T-helper 1 cell treated with Interleukin-12 subunit alpha and Interleukin-12 subunit beta and Interleukin-4 antibody, amounts not matched to agents 30 μg/mL and 1 μg/mL, for 36 hours (primary cell): ENCODE measurements at regions not wholly inside any gene's neighbourhood (a gene's known extent, or its start where the extent isn't known, plus 50 kb on each side); places are given as distances from the start of the nearest gene placed in this dataset.
"Not testable (repeated sequence)": the region's sequence is repeated elsewhere in the genome, so short reads cannot be mapped to it uniquely, and the experiment has no call there.

Experiments
- H3K27ac Mint-ChIP-seq: one replicate; pipeline ENCODE4 v1.8.0; 2021; ENCODE audit warnings: mild to moderate bottlenecking, mixed read lengths
- H3K27me3 Mint-ChIP-seq: one replicate; pipeline ENCODE4 v1.8.0; 2021; ENCODE audit warnings: low read depth, mixed read lengths
- H3K36me3 Mint-ChIP-seq: one replicate; pipeline ENCODE4 v1.8.0; 2021; ENCODE audit warnings: low read depth, mixed read lengths
- H3K4me1 Mint-ChIP-seq: one replicate; pipeline ENCODE4 v1.8.0; 2021; ENCODE audit warnings: low read depth, mixed read lengths
- H3K4me3 Mint-ChIP-seq: one replicate; pipeline ENCODE4 v1.8.0; 2021; ENCODE audit warnings: mild to moderate bottlenecking, moderate library complexity, mixed read lengths
- H3K9me3 Mint-ChIP-seq: one replicate; pipeline ENCODE4 v1.8.0; 2021; ENCODE audit warnings: mixed read lengths

DNA sequence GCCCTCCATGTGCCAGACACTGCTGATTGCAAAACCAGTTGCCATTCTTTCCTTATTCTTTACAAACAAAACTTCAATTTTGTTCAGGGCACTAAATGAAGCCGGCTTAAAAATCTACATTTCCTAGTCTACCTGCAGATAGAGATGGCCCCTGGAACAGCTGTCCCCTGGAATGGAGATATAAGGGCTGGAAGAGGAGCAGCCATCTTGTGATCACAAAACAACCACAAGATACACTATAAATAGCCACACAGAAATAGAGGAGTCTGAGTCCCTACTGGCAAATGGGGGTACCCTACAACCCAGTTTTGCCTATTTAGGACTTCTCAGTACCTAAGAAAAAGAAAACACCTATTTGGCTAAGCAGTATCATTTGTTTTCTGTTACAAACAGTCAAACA, 115.9 kb upstream of the BEND6 start:
- H3K36me3 Mint-ChIP-seq, result peaks cover 2% of the 10 kb centered on the region
- H3K27ac Mint-ChIP-seq, result no peak overlapping the region
- H3K9me3 Mint-ChIP-seq, result no peaks in the 10 kb centered on the region
- H3K27me3 Mint-ChIP-seq, result peaks cover 59% of the 10 kb centered on the region
- no peak overlapping the region for H3K4me3 Mint-ChIP-seq
- peaks cover 8% of the 10 kb centered on the region for H3K4me1 Mint-ChIP-seq

DNA sequence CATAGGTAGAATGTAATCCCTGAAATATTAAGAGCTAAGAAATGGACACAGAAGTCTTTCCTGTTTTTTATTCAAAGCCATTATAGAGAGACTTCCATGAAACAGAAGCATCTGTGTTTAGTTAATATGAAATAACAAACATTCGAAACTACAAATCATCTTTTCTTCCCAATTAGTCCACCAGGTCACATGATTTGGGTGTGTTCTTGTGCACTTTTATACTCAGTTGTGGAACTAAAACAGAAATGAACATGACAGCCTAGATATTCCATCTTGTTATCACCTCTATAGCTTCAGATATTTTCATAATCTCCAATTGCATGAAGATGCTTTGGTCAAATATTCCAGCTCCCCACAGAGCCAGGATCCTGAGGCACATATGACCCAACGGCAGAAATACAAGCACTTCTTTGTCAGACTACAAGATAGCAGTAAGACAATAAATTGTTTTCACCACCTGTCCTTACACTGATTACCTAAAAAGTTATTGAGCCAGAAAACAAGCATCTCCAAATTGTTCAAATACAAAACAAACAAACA, 116.8 kb upstream of the BEND6 start:
- Mint-ChIP-seq H3K36me3 (peaks cover 2% of the 10 kb centered on the region), H3K9me3 (no peaks in the 10 kb centered on the region), H3K4me3 (no peak overlapping the region), H3K27me3 (peaks cover 59% of the 10 kb centered on the region), H3K4me1 (peaks cover 8% of the 10 kb centered on the region), H3K27ac (no peak overlapping the region)

DNA sequence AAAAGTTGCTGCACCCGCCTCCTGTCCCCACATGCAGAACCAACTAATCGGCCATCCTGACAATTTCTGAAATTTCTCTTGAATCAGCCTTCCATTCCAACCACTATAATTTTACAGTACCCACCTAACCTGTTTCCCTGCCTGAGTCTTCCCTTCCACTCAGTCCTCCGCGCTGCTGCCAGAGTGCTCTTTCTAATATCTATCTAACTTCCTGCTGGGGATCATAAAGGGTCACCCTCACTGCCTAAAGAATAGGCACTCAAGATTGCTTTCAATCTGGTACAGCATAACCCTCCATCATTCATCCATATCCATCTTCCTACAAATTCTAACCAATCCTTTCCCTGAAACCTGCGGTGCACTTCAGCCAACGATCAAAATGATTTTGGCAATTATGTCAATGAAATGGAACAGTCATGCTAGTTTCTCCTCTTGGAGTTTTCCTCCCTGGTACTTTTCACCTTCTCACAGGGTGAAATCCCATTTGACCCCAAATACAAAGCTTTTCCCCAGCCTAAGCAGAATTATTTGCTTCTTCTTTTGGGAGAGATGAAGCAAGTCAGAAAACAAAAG, 117.5 kb upstream of the BEND6 start:
- Mint-ChIP-seq H3K4me3 (no peak overlapping the region), H3K4me1 (peaks cover 2% of the 10 kb centered on the region), H3K9me3 (no peaks in the 10 kb centered on the region), H3K27me3 (peaks cover 52% of the 10 kb centered on the region), H3K36me3 (no peaks in the 10 kb centered on the region), H3K27ac (no peak overlapping the region)

DNA sequence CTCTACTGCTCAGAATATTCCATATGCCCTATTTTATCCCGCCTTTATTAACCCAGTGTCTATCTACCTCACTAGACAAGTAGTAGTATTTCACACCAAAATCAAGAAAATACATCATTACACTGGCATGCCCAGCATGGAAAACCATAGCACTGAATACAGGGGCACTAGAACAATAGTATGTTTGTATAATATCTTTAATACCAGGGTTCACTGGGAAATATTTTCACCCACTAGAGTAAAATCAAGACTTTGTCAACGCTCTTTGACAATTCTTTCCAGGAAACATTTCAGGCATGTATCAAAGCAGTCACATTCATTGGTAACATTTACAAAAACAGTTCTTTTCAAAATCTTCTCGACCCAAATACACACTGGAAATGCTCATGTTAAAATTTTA, 119.3 kb upstream of the BEND6 start:
- H3K9me3 Mint-ChIP-seq, result no peaks in the 10 kb centered on the region
- peaks cover 2% of the 10 kb centered on the region for H3K4me1 Mint-ChIP-seq
- no peak overlapping the region for H3K4me3 Mint-ChIP-seq
- H3K36me3 Mint-ChIP-seq, result no peaks in the 10 kb centered on the region
- peaks cover 40% of the 10 kb centered on the region for H3K27me3 Mint-ChIP-seq
- no peak overlapping the region for H3K27ac Mint-ChIP-seq

DNA sequence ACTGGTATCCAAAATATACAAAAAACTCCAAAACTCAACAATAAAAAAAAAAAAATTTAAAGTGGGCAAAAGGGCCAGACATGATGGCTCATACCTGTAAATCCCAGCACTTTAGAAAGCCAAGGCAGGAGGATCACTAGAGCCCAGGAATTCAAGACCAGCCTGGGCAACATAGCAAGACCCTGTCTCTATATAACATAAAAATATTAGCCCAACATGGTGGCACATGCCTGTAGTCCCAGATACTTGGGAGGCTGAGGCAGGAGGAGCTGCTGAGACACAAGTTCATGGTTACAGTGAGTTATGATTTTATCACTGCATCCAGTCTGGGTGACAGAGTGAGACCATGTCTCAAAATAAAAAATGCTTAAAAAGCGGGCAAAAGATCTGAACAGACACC, 121.0 kb upstream of the BEND6 start:
- no peaks in the 10 kb centered on the region for H3K4me1 Mint-ChIP-seq
- peaks cover 31% of the 10 kb centered on the region for H3K27me3 Mint-ChIP-seq
- H3K4me3 Mint-ChIP-seq, result no peak overlapping the region
- H3K27ac Mint-ChIP-seq, result no peak overlapping the region
- no peaks in the 10 kb centered on the region for H3K36me3 Mint-ChIP-seq
- no peaks in the 10 kb centered on the region for H3K9me3 Mint-ChIP-seq

DNA sequence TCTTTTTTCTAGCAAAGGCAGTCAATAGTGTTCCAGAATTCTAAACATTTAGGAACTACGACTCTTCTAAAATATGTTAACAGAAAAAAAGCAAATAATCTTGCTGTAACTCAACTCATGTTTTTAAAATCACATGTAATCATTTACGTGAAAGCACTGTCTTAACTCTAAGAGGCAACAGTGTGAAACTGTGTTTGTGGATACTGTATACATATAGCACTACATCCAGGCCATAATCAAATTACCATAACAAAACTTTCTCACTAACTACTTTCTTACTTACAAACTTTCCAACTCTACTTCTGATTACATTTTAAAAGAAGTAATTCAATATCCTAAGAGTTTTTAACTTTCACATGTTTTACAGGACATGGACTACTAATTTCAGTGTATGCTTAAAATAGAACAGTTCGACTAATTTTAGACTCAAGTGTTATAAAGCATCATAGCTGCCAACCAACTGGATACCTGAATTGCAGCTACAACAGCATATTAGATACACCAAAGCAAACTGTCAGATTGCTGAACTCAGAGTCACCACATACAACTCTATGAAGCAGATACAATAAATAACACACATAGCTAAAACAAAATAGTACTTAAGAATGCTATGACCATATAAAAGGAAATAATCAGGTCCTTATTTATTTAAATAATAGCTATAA, 121.6 kb upstream of the BEND6 start:
- Mint-ChIP-seq H3K27me3 (peaks cover 29% of the 10 kb centered on the region), H3K36me3 (no peaks in the 10 kb centered on the region), H3K4me1 (no peaks in the 10 kb centered on the region), H3K9me3 (no peaks in the 10 kb centered on the region), H3K4me3 (no peak overlapping the region), H3K27ac (no peak overlapping the region)

DNA sequence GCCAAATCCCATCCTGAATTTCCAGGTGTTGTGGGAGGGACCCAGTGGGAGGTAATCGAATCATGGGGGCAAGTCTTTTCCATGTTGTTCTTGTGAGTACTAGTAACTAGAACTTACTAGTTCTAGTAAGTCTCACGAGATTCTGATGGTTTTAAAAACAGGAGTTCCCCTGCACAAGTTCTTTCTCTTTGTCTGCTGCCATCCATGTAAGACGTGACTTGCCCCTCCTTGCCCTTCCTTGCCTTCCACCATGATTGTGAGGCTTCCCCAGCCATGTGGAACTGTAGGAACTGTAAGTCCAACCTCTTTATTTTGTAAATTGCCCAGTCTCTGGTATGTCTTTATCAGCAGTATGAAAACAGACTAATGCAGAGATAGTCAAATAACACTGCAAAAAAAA, 122.7 kb upstream of the BEND6 start:
- no peaks in the 10 kb centered on the region for H3K36me3 Mint-ChIP-seq
- no peaks in the 10 kb centered on the region for H3K9me3 Mint-ChIP-seq
- no peaks in the 10 kb centered on the region for H3K4me1 Mint-ChIP-seq
- H3K4me3 Mint-ChIP-seq, result no peak overlapping the region
- peaks cover 18% of the 10 kb centered on the region for H3K27me3 Mint-ChIP-seq
- no peak overlapping the region for H3K27ac Mint-ChIP-seq

DNA sequence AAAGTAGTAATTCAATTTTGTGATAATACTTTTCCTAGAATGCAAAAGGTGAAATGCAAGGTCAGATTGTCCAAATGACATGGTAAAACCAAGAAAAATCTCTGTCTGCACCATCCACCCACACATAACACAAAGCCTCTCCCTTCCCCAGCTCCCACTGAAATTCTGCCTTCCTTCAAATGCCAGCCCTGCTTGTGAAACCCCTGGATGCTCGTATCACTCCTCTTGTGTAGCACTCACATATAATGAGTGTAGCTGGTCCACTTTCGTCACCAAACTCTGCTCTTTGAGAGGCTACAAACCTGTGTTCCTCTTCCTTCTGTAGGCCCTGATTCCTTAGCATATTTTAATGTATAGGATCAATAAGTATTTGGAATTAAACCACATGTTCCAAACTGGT, 123.6 kb upstream of the BEND6 start:
- no peaks in the 10 kb centered on the region for H3K36me3 Mint-ChIP-seq
- peaks cover 17% of the 10 kb centered on the region for H3K27me3 Mint-ChIP-seq
- H3K9me3 Mint-ChIP-seq, result no peaks in the 10 kb centered on the region
- H3K27ac Mint-ChIP-seq, result no peak overlapping the region
- H3K4me1 Mint-ChIP-seq, result no peaks in the 10 kb centered on the region
- H3K4me3 Mint-ChIP-seq, result no peak overlapping the region

DNA sequence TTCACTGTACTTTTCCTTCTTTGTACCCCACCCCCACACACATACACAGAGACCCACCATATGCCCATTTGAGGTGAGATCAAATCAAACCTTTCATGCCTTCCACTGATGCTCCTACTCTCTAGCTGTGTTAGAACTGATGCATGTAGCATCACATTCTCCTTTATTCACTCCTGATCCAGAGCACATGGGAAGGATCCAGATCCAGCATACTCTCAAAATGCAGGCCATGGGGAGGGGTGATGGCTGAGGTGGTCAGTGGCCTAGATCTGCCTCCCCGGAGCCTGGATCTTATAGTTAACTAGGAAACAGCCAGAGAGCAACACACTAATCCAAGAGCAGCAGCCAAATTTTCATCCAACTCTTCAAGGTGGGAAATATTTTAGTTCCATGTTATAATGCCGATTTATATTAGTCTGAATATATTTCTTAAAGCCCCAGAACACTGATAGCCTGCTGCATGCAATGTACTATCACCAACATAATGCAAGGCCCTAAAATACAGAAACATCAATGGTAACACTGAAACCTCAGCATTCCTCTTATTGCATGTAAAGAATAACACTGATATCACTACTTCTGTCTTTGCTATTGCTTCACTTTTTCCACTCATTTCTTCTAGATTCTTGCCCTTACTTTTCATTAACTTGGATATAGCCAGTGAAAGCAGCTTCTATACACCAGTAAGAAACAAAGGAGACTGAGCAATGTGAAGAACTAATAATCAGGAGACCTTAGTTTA, 126.8 kb upstream of the BEND6 start:
- H3K4me3 Mint-ChIP-seq, result no peak overlapping the region
- H3K9me3 Mint-ChIP-seq, result no peaks in the 10 kb centered on the region
- peaks cover 13% of the 10 kb centered on the region for H3K27me3 Mint-ChIP-seq
- no peaks in the 10 kb centered on the region for H3K36me3 Mint-ChIP-seq
- no peak overlapping the region for H3K27ac Mint-ChIP-seq
- H3K4me1 Mint-ChIP-seq, result no peaks in the 10 kb centered on the region

DNA sequence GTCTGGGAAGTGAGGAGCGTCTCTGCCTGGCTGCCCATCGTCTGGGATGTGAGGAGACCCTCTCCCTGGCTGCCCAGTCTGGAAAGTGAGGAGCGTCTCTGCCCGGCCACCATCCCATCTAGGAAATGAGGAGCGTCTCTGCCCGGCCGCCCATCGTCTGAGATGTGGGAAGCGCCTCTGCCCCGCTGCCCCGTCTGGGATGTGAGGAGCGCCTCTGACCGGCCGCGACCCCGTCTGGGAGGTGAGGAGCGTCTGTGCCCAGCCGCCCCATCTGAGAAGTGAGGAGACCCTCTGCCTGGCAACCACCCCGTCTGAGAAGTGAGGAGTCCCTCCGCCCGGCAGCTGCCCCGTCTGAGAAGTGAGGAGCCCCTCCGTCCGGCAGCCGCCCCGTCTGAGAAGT, 130.5 kb upstream of the BEND6 start:
- H3K36me3 Mint-ChIP-seq, H3K27me3 Mint-ChIP-seq, H3K4me3 Mint-ChIP-seq, H3K9me3 Mint-ChIP-seq, H3K4me1 Mint-ChIP-seq, H3K27ac Mint-ChIP-seq: not testable (repeated sequence)

DNA sequence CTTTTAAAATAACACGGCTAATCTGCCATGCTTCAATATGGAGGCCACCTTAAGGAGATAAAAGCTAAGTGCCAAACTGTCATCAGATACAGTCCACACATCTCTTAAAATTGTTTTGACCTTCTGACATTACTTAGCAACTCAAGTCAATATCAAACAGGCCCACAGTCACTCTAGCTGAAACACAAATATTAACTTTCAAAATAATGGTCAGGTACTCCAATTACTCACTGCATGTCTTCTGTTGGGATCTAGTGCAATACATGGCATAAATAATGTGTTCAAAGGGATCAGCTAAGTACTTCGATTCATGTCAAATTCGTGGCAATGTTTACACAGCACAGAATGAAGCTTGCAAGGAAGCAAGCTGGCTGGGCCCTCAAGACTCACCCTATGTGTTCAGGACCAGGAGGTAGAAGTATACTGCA, 133.9 kb upstream of the BEND6 start:
- Mint-ChIP-seq H3K4me3 (no peak overlapping the region), H3K4me1 (no peaks in the 10 kb centered on the region), H3K27ac (no peak overlapping the region), H3K36me3 (no peaks in the 10 kb centered on the region), H3K9me3 (no peaks in the 10 kb centered on the region), H3K27me3 (peaks cover 6% of the 10 kb centered on the region)

DNA sequence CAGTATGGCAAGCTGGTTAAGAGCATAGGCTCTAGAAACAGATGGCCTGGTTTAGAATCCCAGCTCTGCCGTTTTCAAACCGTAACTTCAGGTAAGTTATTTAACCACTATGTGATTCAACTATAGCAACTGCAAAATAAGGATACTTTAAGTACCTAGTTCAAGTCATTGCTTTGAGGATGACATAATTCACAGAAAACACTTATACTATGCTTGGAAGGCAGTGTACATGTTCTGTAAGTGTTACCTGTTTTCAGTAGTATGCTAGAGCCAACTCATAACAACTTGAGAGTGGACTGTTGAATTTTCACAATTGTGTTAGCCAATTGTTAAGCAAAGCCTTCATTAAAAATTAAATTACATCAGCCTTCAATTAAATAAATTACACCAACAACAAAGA, 134.8 kb upstream of the BEND6 start:
- Mint-ChIP-seq H3K27me3 (peaks cover 6% of the 10 kb centered on the region), H3K27ac (no peak overlapping the region), H3K9me3 (no peaks in the 10 kb centered on the region), H3K4me1 (no peaks in the 10 kb centered on the region), H3K4me3 (no peak overlapping the region), H3K36me3 (no peaks in the 10 kb centered on the region)

DNA sequence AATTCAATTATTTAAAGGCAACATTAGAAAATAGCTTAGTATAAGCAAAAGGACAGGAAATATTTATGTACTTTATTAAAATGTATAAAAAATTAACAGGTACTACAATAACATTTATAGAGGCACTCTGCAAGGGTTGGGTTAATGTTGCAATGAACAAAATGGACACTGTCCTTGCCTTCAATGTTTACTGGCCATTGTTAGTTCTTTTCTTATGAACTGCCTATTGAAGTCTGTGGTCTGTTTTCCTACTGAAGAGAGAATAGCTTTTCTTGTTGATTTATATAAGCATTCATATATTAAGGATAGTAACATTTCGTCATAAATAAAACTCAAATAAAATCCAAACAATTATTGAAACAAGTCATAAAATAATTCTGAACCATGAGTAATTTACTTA, 135.3 kb upstream of the BEND6 start:
- H3K4me3 Mint-ChIP-seq, result no peak overlapping the region
- no peaks in the 10 kb centered on the region for H3K4me1 Mint-ChIP-seq
- no peak overlapping the region for H3K27ac Mint-ChIP-seq

DNA sequence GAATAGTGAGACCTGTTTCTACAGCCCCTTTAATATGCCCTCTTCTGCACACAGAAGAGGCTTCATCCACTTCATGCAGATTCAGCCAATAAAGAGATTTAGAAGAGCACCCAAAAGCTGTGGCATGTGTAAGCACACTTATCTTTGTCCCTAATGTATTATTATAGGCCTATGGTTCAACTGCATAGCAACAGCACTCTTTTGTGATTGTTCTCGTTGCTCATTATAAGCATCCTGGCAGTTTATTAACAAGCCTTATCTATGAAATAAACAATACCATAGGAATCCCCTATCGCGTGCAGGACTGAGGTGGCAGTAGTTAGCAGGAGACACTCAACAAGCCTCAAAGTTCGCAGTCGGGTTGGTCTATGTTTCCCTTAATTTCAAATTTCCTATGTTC, 138.5 kb upstream of the BEND6 start:
- H3K4me1 Mint-ChIP-seq, result no peaks in the 10 kb centered on the region
- H3K27ac Mint-ChIP-seq, result no peak overlapping the region
- H3K36me3 Mint-ChIP-seq, result no peaks in the 10 kb centered on the region
- no peak overlapping the region for H3K4me3 Mint-ChIP-seq
- H3K9me3 Mint-ChIP-seq, result no peaks in the 10 kb centered on the region
- H3K27me3 Mint-ChIP-seq, result peaks cover 6% of the 10 kb centered on the region

More for the DNA sequence above, 135.3 kb upstream of the BEND6 start:
- H3K27me3 Mint-ChIP-seq, result peaks cover 6% of the 10 kb centered on the region
- H3K36me3 Mint-ChIP-seq, result no peaks in the 10 kb centered on the region
- H3K9me3 Mint-ChIP-seq, result no peaks in the 10 kb centered on the region

DNA sequence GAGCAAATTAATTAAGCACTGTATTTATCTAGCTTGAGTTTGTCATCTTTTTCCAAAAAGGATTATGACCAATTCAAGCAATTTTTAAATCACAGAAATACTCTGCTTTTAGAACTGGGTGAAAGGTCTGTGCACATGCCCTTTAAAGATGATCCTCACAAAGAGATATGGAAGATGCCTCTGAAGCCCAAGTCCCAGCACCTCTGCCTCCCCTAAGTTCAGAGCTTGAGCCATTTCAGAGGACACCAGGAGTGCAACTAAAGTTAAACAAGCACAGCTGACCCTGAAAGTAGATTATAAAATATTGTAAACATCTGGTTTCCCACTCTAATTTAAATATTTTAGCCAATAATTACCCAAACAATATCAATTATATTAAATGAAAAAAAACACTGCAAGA, 139.5 kb upstream of the BEND6 start:
- H3K36me3 Mint-ChIP-seq, result no peaks in the 10 kb centered on the region
- H3K4me1 Mint-ChIP-seq, result no peaks in the 10 kb centered on the region
- no peak overlapping the region for H3K27ac Mint-ChIP-seq
- no peaks in the 10 kb centered on the region for H3K9me3 Mint-ChIP-seq
- H3K4me3 Mint-ChIP-seq, result no peak overlapping the region
- H3K27me3 Mint-ChIP-seq, result peaks cover 6% of the 10 kb centered on the region
